ENCODE measurements at regions not wholly inside any gene's neighbourhood (a gene's known extent, or its start where the extent isn't known, plus 50 kb on each side); places are given as distances from the start of the nearest gene placed in this dataset.

DNA sequence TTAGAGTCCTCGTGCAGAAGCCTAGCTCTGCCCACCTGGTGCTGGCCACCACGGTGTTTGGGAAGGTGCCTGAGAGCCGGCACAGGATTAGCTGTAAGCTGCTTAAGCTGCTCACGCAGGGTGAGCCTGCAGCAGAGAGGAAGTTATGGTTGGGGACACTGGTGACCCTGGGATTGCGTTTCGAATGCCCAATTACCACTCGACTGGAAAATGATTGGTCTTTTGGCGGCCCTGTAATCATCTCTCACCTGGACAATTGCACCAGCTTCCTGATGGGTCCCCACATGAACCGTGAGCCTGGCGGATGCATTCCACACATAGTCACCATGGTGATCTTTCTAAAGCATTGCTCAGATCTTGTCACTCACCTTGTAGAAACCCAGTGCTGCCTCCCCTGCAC is 442.3 kb upstream of the ZMIZ1 start:
- TF ChIP-seq POLR2A (IDR thresholded peaks at IDR 0.05): no peak
- TF ChIP-seq, protein P1, sequence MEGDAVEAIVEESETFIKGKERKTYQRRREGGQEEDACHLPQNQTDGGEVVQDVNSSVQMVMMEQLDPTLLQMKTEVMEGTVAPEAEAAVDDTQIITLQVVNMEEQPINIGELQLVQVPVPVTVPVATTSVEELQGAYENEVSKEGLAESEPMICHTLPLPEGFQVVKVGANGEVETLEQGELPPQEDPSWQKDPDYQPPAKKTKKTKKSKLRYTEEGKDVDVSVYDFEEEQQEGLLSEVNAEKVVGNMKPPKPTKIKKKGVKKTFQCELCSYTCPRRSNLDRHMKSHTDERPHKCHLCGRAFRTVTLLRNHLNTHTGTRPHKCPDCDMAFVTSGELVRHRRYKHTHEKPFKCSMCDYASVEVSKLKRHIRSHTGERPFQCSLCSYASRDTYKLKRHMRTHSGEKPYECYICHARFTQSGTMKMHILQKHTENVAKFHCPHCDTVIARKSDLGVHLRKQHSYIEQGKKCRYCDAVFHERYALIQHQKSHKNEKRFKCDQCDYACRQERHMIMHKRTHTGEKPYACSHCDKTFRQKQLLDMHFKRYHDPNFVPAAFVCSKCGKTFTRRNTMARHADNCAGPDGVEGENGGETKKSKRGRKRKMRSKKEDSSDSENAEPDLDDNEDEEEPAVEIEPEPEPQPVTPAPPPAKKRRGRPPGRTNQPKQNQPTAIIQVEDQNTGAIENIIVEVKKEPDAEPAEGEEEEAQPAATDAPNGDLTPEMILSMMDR (IDR thresholded peaks at IDR 0.05): no peak

Measured in thyroid gland (tissue), 4 donors.